ENCODE measurements at regions not wholly inside any gene's neighbourhood (a gene's known extent, or its start where the extent isn't known, plus 50 kb on each side); places are given as distances from the start of the nearest gene placed in this dataset.

GRCh38 chr7:91492773-91493172 is 228.5 kb downstream of the FZD1 start:
- TF ChIP-seq EP300 (IDR thresholded peaks at IDR 0.05; ENCODE audit: borderline replicate concordance) (no peak), TAF1 (IDR thresholded peaks at IDR 0.05; ENCODE audit: low read depth) (no peak), USF1 (IDR thresholded peaks at IDR 0.05) (no peak), RAD21 (IDR thresholded peaks at IDR 0.05; ENCODE audit: low read depth) (no peak), FOXM1 (IDR thresholded peaks at IDR 0.05; ENCODE audit: borderline replicate concordance, low read depth) (no peak)

Measured in Ishikawa (cell line).